BE2C (cell line): ENCODE measurements at regions not wholly inside any gene's neighbourhood (a gene's known extent, or its start where the extent isn't known, plus 50 kb on each side); places are given as distances from the start of the nearest gene placed in this dataset.

Experiments used
- DNase-seq: peaks from one replicate; pipeline ENCODE4 v3.0.0-alpha.2; 2020
- H3K27me3 ChIP-seq: fragments of 250-450 bp; sonication (Bioruptor Pico); 2 replicates; pipeline ENCODE4 v1.5.1; 2020; ENCODE audit warnings: mild to moderate bottlenecking
- H3K36me3 ChIP-seq: fragments of 250-450 bp; sonication (Bioruptor Pico); 2 replicates; pipeline ENCODE4 v1.5.1; 2020; ENCODE audit warnings: mild to moderate bottlenecking
- H3K4me1 ChIP-seq: fragments of 250-450 bp; sonication (Bioruptor Pico); 2 replicates; pipeline ENCODE4 v1.5.1; 2020
- H3K4me3 ChIP-seq: 2 replicates; pipeline ENCODE4 v1.5.1; 2011; ENCODE audit warnings: low read depth, low read length
- H3K9me3 ChIP-seq: fragments of 250-450 bp; sonication (Bioruptor Pico); 2 replicates; pipeline ENCODE4 v1.5.1; 2020
- CTCF ChIP-seq: IDR thresholded peaks from 2 replicates; pipeline ENCODE4 v1.5.1; 2012; ENCODE audit warnings: mild to moderate bottlenecking, low read depth, low read length

GRCh38 chr2:39515897-39516346, 78.8 kb upstream of the MAP4K3 start:
- Histone ChIP-seq H3K4me1 (no peaks in the 10 kb centered on the region), H3K36me3 (no peaks in the 10 kb centered on the region), H3K4me3 (no peak overlapping the region), H3K9me3 (no peaks in the 10 kb centered on the region), H3K27me3 (no peaks in the 10 kb centered on the region)
- TF ChIP-seq CTCF = no peak
- DNase-seq = no peak

- H3K4me1 ChIP-seq = no peaks in the 10 kb centered on the region
- no peak for DNase-seq
Observed at GRCh38 chr2:39516347-39517101, 79.4 kb upstream of the MAP4K3 start.

GRCh38 chr2:39517102-39517436, 80.0 kb upstream of the MAP4K3 start:
- no peak overlapping the region for H3K4me3 ChIP-seq
- no peak for DNase-seq
- TF ChIP-seq CTCF = no peak
- no peaks in the 10 kb centered on the region for H3K36me3 ChIP-seq
- no peaks in the 10 kb centered on the region for H3K27me3 ChIP-seq
- no peaks in the 10 kb centered on the region for H3K9me3 ChIP-seq
- H3K4me1 ChIP-seq = no peaks in the 10 kb centered on the region

More at GRCh38 chr2:39516347-39517101, 79.4 kb upstream of the MAP4K3 start:
- no peak for TF ChIP-seq CTCF
- no peak overlapping the region for H3K4me3 ChIP-seq
- no peaks in the 10 kb centered on the region for H3K36me3 ChIP-seq
- H3K27me3 ChIP-seq = no peaks in the 10 kb centered on the region
- H3K9me3 ChIP-seq = no peaks in the 10 kb centered on the region

- DNase-seq = no peak
- no peak for TF ChIP-seq CTCF
- Histone ChIP-seq H3K27me3 (no peaks in the 10 kb centered on the region), H3K4me1 (no peaks in the 10 kb centered on the region), H3K36me3 (no peaks in the 10 kb centered on the region), H3K9me3 (no peaks in the 10 kb centered on the region), H3K4me3 (no peak overlapping the region)
Observed at GRCh38 chr2:39517622-39518021, 80.5 kb upstream of the MAP4K3 start.

- Histone ChIP-seq H3K4me3 (no peak overlapping the region), H3K9me3 (no peaks in the 10 kb centered on the region), H3K4me1 (no peaks in the 10 kb centered on the region), H3K27me3 (no peaks in the 10 kb centered on the region), H3K36me3 (no peaks in the 10 kb centered on the region)
- no peak for DNase-seq
- no peak for TF ChIP-seq CTCF
Observed at GRCh38 chr2:39519886-39520285, 82.8 kb upstream of the MAP4K3 start.

GRCh38 chr2:39521876-39522517, 84.9 kb upstream of the MAP4K3 start:
- TF ChIP-seq CTCF = no peak
- Histone ChIP-seq H3K9me3 (no peaks in the 10 kb centered on the region), H3K27me3 (no peaks in the 10 kb centered on the region), H3K4me3 (no peak overlapping the region), H3K4me1 (no peaks in the 10 kb centered on the region), H3K36me3 (no peaks in the 10 kb centered on the region)
- DNase-seq = no peak
